Osteocyte (in vitro differentiated cells): ENCODE measurements at regions not wholly inside any gene's neighbourhood (a gene's known extent, or its start where the extent isn't known, plus 50 kb on each side); places are given as distances from the start of the nearest gene placed in this dataset.
A peak's percentile ranks its signal among the peaks of the same experiment; 100 is the strongest.

Source experiments
- DNase-seq: peaks from one replicate; pipeline ENCODE4 v3.0.0; 2021; ENCODE audit warnings: mixed read lengths; ENCODE audit not compliant: unreplicated experiment; ENCODE audit errors: extremely low spot score
- H3K27ac Mint-ChIP-seq: one replicate; pipeline ENCODE4 v1.8.0; 2021; ENCODE audit warnings: mild to moderate bottlenecking, mixed read lengths; ENCODE audit not compliant: unreplicated experiment
- H3K27me3 Mint-ChIP-seq: one replicate; pipeline ENCODE4 v1.8.0; 2021; ENCODE audit warnings: mixed read lengths; ENCODE audit not compliant: unreplicated experiment
- H3K36me3 Mint-ChIP-seq: one replicate; pipeline ENCODE4 v1.8.0; 2021; ENCODE audit warnings: mixed read lengths; ENCODE audit not compliant: unreplicated experiment
- H3K4me1 Mint-ChIP-seq: one replicate; pipeline ENCODE4 v1.8.0; 2021; ENCODE audit warnings: mixed read lengths; ENCODE audit not compliant: unreplicated experiment
- H3K4me3 Mint-ChIP-seq: one replicate; pipeline ENCODE4 v1.8.0; 2021; ENCODE audit warnings: mild to moderate bottlenecking, moderate library complexity, mixed read lengths; ENCODE audit not compliant: unreplicated experiment
- H3K9me3 Mint-ChIP-seq: one replicate; pipeline ENCODE4 v1.8.0; 2021; ENCODE audit warnings: mixed read lengths; ENCODE audit not compliant: unreplicated experiment
- TF ChIP-seq, protein P1 (sequence below): fragments of 200-600 bp; sonication (generic); IDR thresholded peaks from 2 replicates; pipeline ENCODE4 v1.5.0; 2021; ENCODE audit warnings: antibody characterized with exemption, mild to moderate bottlenecking, moderate library complexity

DNA sequence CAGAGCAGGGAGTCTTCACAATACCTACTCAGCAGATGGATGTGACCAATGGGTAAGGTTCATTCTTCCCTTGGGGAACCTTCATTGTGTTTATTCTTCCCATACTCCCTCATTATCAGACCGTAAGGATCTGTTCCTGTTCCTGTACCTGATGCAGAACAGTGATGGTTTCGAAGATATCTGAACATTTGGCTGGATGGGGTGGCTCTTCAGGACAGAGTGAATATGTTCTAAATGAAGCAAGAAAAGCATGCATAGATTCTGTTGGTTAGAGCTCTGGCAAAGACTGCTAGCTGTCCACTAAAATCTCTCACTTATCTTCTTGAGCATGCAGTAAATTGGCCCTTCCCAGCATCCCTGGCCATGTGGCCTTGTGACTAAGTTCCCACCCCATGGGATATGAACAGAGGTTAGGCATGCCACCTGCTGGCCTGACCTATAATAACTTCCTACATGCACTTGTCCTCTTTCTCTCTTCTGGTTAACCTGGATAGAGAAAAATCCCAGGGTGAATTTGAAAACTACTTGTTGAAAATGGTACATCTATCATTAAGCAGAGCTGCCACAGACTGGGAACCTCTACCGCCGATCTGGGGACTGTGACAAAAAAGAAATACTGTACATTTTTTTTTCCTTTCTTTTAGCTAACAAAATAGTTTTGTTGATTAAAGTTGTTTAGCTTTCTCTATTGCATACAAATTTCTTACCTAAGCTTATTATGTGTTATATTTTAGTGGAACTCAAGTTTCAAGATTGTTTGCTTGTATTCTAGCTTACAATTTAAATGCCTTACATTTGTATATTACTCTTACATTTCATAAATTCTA lies 60.0 kb upstream of the BANK1 start:
- H3K4me3 Mint-ChIP-seq, result no peak overlapping the region
- H3K27me3 Mint-ChIP-seq, result peaks cover 18% of the 10 kb centered on the region
- DNase-seq, result no peak
- H3K9me3 Mint-ChIP-seq, result no peaks in the 10 kb centered on the region
- H3K4me1 Mint-ChIP-seq, result no peaks in the 10 kb centered on the region
- no peak overlapping the region for H3K27ac Mint-ChIP-seq
- H3K36me3 Mint-ChIP-seq, result no peaks in the 10 kb centered on the region
- TF ChIP-seq, protein P1, sequence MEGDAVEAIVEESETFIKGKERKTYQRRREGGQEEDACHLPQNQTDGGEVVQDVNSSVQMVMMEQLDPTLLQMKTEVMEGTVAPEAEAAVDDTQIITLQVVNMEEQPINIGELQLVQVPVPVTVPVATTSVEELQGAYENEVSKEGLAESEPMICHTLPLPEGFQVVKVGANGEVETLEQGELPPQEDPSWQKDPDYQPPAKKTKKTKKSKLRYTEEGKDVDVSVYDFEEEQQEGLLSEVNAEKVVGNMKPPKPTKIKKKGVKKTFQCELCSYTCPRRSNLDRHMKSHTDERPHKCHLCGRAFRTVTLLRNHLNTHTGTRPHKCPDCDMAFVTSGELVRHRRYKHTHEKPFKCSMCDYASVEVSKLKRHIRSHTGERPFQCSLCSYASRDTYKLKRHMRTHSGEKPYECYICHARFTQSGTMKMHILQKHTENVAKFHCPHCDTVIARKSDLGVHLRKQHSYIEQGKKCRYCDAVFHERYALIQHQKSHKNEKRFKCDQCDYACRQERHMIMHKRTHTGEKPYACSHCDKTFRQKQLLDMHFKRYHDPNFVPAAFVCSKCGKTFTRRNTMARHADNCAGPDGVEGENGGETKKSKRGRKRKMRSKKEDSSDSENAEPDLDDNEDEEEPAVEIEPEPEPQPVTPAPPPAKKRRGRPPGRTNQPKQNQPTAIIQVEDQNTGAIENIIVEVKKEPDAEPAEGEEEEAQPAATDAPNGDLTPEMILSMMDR, result peak; percentile 65

- H3K27ac Mint-ChIP-seq, result no peak overlapping the region
- no peak for DNase-seq
- H3K4me3 Mint-ChIP-seq, result no peak overlapping the region
- H3K4me1 Mint-ChIP-seq, result no peaks in the 10 kb centered on the region
- peaks cover 2% of the 10 kb centered on the region for H3K27me3 Mint-ChIP-seq
- H3K9me3 Mint-ChIP-seq, result no peaks in the 10 kb centered on the region
- TF ChIP-seq, protein P1, result no peak
- no peaks in the 10 kb centered on the region for H3K36me3 Mint-ChIP-seq
Measured at GRCh38 chr4:101727238-101727637, 63.3 kb upstream of the BANK1 start.

DNA sequence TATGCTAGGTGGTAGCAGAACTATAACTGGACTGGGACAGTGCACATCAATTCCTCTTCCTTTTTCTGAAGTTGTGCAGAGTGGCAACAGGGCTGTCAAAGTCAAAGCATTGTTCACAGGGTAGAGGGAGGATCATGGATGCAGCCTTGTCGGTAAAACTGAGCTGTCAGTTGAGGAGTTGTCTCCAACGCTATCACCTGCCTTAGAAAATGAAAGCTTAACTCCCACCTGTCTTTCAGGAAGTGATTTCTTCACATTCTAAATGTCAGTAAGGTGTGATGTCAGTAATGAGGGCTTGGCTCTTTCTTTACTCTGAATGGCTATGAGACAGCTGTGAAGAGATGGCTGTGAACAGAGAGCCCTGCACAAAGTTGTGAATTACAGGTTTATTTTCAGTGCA lies 66.4 kb upstream of the BANK1 start:
- no peak for DNase-seq
- Mint-ChIP-seq H3K36me3 (no peaks in the 10 kb centered on the region), H3K4me1 (peaks cover 7% of the 10 kb centered on the region), H3K27ac (no peak overlapping the region), H3K27me3 (peaks cover 2% of the 10 kb centered on the region), H3K9me3 (no peaks in the 10 kb centered on the region), H3K4me3 (no peak overlapping the region)
- TF ChIP-seq, protein P1, result no peak

GRCh38 chr4:101718810-101719209 lies 71.7 kb upstream of the BANK1 start:
- TF ChIP-seq, protein P1, result no peak
- Mint-ChIP-seq H3K4me3 (no peak overlapping the region), H3K4me1 (peaks cover 7% of the 10 kb centered on the region), H3K9me3 (peaks cover 19% of the 10 kb centered on the region), H3K36me3 (peaks cover 2% of the 10 kb centered on the region), H3K27ac (no peak overlapping the region), H3K27me3 (peaks cover 3% of the 10 kb centered on the region)
- no peak for DNase-seq

DNA sequence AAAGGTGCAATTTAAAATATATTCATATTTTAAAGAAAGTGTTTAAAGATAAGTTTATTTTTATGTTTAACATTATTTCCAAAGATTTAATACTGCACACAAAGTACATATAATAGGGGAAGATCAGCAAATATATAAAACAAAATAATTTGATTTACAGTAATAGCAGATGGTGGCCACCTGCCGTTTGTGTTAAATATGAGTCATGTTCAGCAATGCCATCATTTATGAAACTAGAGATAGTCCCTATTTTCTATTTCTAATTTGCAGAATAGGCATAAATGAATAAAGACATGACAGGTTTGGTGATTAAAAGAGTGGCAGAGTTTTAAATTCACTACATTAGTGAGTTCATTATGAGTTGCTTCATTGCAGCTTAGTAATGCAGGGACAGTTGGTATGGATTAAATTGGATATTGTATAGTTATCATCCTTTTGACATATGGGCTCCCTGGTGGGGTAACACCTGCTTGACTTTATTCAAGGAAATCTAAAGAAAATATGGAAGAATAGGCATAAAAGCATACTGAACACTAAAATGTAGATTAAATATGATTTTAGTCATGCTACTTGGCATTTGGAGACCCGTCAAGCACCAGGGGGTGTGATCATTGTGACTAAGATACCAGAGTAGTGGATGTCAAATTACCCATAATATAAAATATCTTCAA lies 78.8 kb upstream of the BANK1 start:
- DNase-seq, result no peak
- Mint-ChIP-seq H3K9me3 (peaks cover 10% of the 10 kb centered on the region), H3K27ac (no peak overlapping the region), H3K4me3 (no peak overlapping the region), H3K27me3 (no peaks in the 10 kb centered on the region), H3K4me1 (peaks cover 5% of the 10 kb centered on the region), H3K36me3 (peaks cover 2% of the 10 kb centered on the region)
- TF ChIP-seq, protein P1, result no peak
